MM.1S (cell line): ENCODE measurements at regions not wholly inside any gene's neighbourhood (a gene's known extent, or its start where the extent isn't known, plus 50 kb on each side); places are given as distances from the start of the nearest gene placed in this dataset.

Experiments
- DNase-seq: peaks from one replicate; pipeline ENCODE4 v3.0.0-alpha.2; 2015
- H2AFZ ChIP-seq: fragments of 300-600 bp; sonication (generic); 2 replicates; pipeline ENCODE4 v1.6.0; 2016; ENCODE audit warnings: antibody characterized with exemption, low read length
- H3F3A ChIP-seq: fragments of 300-600 bp; sonication (generic); 2 replicates; pipeline ENCODE4 v1.6.1; 2016; ENCODE audit warnings: mild to moderate bottlenecking, antibody characterized with exemption, low read length, moderate library complexity, mixed read lengths; ENCODE audit not compliant: insufficient read depth
- H3K27ac ChIP-seq: fragments of 300-600 bp; sonication (generic); 2 replicates; pipeline ENCODE4 v1.5.1; 2016; ENCODE audit warnings: mild to moderate bottlenecking, low read length
- H3K27me3 ChIP-seq: fragments of 300-600 bp; sonication (generic); replicated peaks from 2 replicates; pipeline ENCODE4 v1.6.0; 2016; ENCODE audit warnings: low read length; ENCODE audit not compliant: insufficient read depth
- H3K36me3 ChIP-seq: fragments of 300-600 bp; sonication (generic); replicated peaks from 2 replicates; pipeline ENCODE4 v1.6.1; 2016; ENCODE audit warnings: mild to moderate bottlenecking, low read length, mixed read lengths; ENCODE audit not compliant: insufficient read depth
- H3K4me1 ChIP-seq: fragments of 300-600 bp; sonication (generic); 2 replicates; pipeline ENCODE4 v1.6.1; 2016; ENCODE audit warnings: low read length, mixed read lengths
- H3K4me2 ChIP-seq: fragments of 300-600 bp; sonication (generic); 2 replicates; pipeline ENCODE4 v1.6.0; 2016; ENCODE audit warnings: low read depth, low read length
- H3K4me3 ChIP-seq: fragments of 300-600 bp; sonication (generic); 2 replicates; pipeline ENCODE4 v1.5.1; 2016; ENCODE audit warnings: low read length, mixed read lengths
- H3K79me2 ChIP-seq: fragments of 300-600 bp; sonication (generic); 2 replicates; pipeline ENCODE4 v1.6.1; 2016; ENCODE audit warnings: mixed run types, low read length, mixed read lengths
- H3K9ac ChIP-seq: fragments of 300-600 bp; sonication (generic); 2 replicates; pipeline ENCODE4 v1.6.1; 2016; ENCODE audit warnings: low read length, mixed read lengths
- H3K9me2 ChIP-seq: fragments of 300-600 bp; sonication (generic); replicated peaks from 2 replicates; pipeline ENCODE4 v1.6.1; 2016; ENCODE audit warnings: mild to moderate bottlenecking, low read length, mixed read lengths; ENCODE audit not compliant: insufficient read depth
- H3K9me3 ChIP-seq: fragments of 300-600 bp; sonication (generic); replicated peaks from 2 replicates; pipeline ENCODE4 v1.6.1; 2016; ENCODE audit warnings: mild to moderate bottlenecking, low read length, mixed read lengths; ENCODE audit not compliant: insufficient read depth
- H4K20me1 ChIP-seq: fragments of 300-600 bp; sonication (generic); 2 replicates; pipeline ENCODE4 v1.6.1; 2016; ENCODE audit warnings: mild to moderate bottlenecking, low read length, moderate library complexity, mixed read lengths; ENCODE audit not compliant: insufficient read depth
- CTCF ChIP-seq: fragments of 300-600 bp; sonication (generic); IDR thresholded peaks from 2 replicates; pipeline ENCODE4 v1.5.1; 2016; ENCODE audit warnings: antibody characterized with exemption, low read length, mixed read lengths
- EZH2 ChIP-seq: fragments of 300-600 bp; sonication (generic); optimal IDR thresholded peaks from 2 replicates; pipeline ENCODE3; 2017; ENCODE audit warnings: low read depth, mild to moderate bottlenecking, antibody characterized with exemption, low read length, mixed read lengths
- EZH2phosphoT487 ChIP-seq: fragments of 300-600 bp; sonication (generic); IDR thresholded peaks from 2 replicates; pipeline ENCODE4 v1.6.1; 2018; ENCODE audit warnings: antibody characterized with exemption, low read length

- H3K79me2 ChIP-seq: no peaks in the 10 kb centered on the region
- TF ChIP-seq EZH2phosphoT487: no peak
- TF ChIP-seq CTCF: no peak
- H2AFZ ChIP-seq: no peak overlapping the region
- H3K27me3 ChIP-seq: no peaks in the 10 kb centered on the region
- H3K9me2 ChIP-seq: no peaks in the 10 kb centered on the region
- no peaks in the 10 kb centered on the region for H3F3A ChIP-seq
- no peak overlapping the region for H3K27ac ChIP-seq
- H3K4me2 ChIP-seq: no peak overlapping the region
- DNase-seq: no peak
- no peaks in the 10 kb centered on the region for H4K20me1 ChIP-seq
- no peaks in the 10 kb centered on the region for H3K36me3 ChIP-seq
- H3K4me1 ChIP-seq: no peaks in the 10 kb centered on the region
- no peak overlapping the region for H3K4me3 ChIP-seq
- no peaks in the 10 kb centered on the region for H3K9me3 ChIP-seq
- H3K9ac ChIP-seq: no peak overlapping the region
Observed at GRCh38 chr6:167508919-167509852, 184.3 kb downstream of the TTLL2 start.

- no peaks in the 10 kb centered on the region for H3K27me3 ChIP-seq
- no peak overlapping the region for H3K4me3 ChIP-seq
- no peak overlapping the region for H2AFZ ChIP-seq
- no peaks in the 10 kb centered on the region for H3K79me2 ChIP-seq
- TF ChIP-seq CTCF (no peak), EZH2 (no peak), EZH2phosphoT487 (no peak)
- no peaks in the 10 kb centered on the region for H3K9me2 ChIP-seq
- H3K27ac ChIP-seq: no peak overlapping the region
- no peaks in the 10 kb centered on the region for H4K20me1 ChIP-seq
- DNase-seq: no peak
- H3K4me2 ChIP-seq: no peak overlapping the region
- no peak overlapping the region for H3K9ac ChIP-seq
- no peaks in the 10 kb centered on the region for H3K4me1 ChIP-seq
- no peaks in the 10 kb centered on the region for H3K9me3 ChIP-seq
- H3F3A ChIP-seq: no peaks in the 10 kb centered on the region
- H3K36me3 ChIP-seq: no peaks in the 10 kb centered on the region
Observed at GRCh38 chr6:167509853-167510220, 185.0 kb downstream of the TTLL2 start.

- DNase-seq: no peak
- TF ChIP-seq EZH2phosphoT487 (no peak), EZH2 (no peak), CTCF (no peak)
- Histone ChIP-seq H3K36me3 (no peaks in the 10 kb centered on the region), H3K79me2 (no peaks in the 10 kb centered on the region), H3K9ac (no peak overlapping the region), H4K20me1 (no peaks in the 10 kb centered on the region), H3K4me3 (no peak overlapping the region), H3F3A (no peaks in the 10 kb centered on the region), H3K27me3 (no peaks in the 10 kb centered on the region), H3K9me2 (no peaks in the 10 kb centered on the region), H3K4me2 (no peak overlapping the region), H2AFZ (no peak overlapping the region), H3K4me1 (no peaks in the 10 kb centered on the region), H3K27ac (no peak overlapping the region), H3K9me3 (no peaks in the 10 kb centered on the region)
Observed at GRCh38 chr6:167510648-167511047, 185.8 kb downstream of the TTLL2 start.
